Ovary (tissue), 7 donors: ENCODE measurements at regions not wholly inside any gene's neighbourhood (a gene's known extent, or its start where the extent isn't known, plus 50 kb on each side); places are given as distances from the start of the nearest gene placed in this dataset.

Experiments used
- DNase-seq, 5 donors: peaks; one replicate each; pipeline ENCODE4 v3.0.0-alpha.2; 2019 to 2020
- H3K27ac ChIP-seq, 2 donors: fragments of 200-600 bp; one replicate each; pipeline versions ENCODE4 v1.5.1 to v1.8.0; 2019 to 2022
- H3K27me3 ChIP-seq: fragments of 200-600 bp; one replicate; pipeline ENCODE4 v1.8.0; 2022
- H3K36me3 ChIP-seq: fragments of 200-600 bp; sonication (generic); one replicate; pipeline ENCODE4 v1.5.1; 2019
- H3K4me1 ChIP-seq: one replicate; pipeline ENCODE4 v1.8.1; 2013; ENCODE audit warnings: mild to moderate bottlenecking, moderate library complexity; ENCODE audit not compliant: insufficient read depth
- H3K4me3 ChIP-seq: fragments of 200-600 bp; sonication (generic); one replicate; pipeline ENCODE4 v1.5.1; 2017
- H3K9me3 ChIP-seq, 2 donors: fragments of 200-600 bp in 1 of 2; sonication (generic) in 1 of 2; one replicate each; pipeline versions ENCODE4 v1.5.1 to v1.8.1; 2013 to 2019; ENCODE audit warnings: mild to moderate bottlenecking in 1 of 2, moderate library complexity in 1 of 2
- CTCF ChIP-seq, 3 donors: fragments of 450-650 bp in 2 of 3; fragments of 200-600 bp in 1 of 3; IDR thresholded peaks; one replicate each; pipeline versions ENCODE4 v1.5.1 to v1.8.0; 2016 to 2022; ENCODE audit warnings: antibody characterized with exemption in 3 of 3, mild to moderate bottlenecking in 1 of 3
- EP300 ChIP-seq: sonication (generic); formaldehyde crosslinking; IDR thresholded peaks from one replicate; pipeline ENCODE4 v1.6.1; 2017; ENCODE audit warnings: antibody characterized with exemption
- POLR2A ChIP-seq: fragments of 450-650 bp; IDR thresholded peaks from one replicate; pipeline ENCODE4 v1.6.1; 2017; ENCODE audit warnings: antibody characterized with exemption, mild to moderate bottlenecking, moderate library complexity
- WGBS, 3 donors: extraction: QIAGEN DNeasy Blood & Tissue Kit in 1 of 3; methylation state at CpG; one replicate each; pipeline versions ENCODE4 v1.1.5 to v1.1.7; 2013 to 2017; 5-methylcytosine and 5-hydroxymethylcytosine counted together
- intact Hi-C, 4 donors: fragments of 100-400 bp; cut with DNase I; formaldehyde crosslinking; loops; one replicate each; pipeline versions ENCODE4 v1.11.0 to v1.15.1; 2022 to 2023
- donor health status: DM: no; HTN: no; CAD: no; lungs with moderate emphysema.
- donor health status: DM: no; HTN: no; CAD: no.
- donor health status: Bipolar disorder and iron deficiency.
- donor health status: DM: no; HTN: no; CAD: no.
- donor health status: DM: yes; HTN: yes; CAD: no.

DNA sequence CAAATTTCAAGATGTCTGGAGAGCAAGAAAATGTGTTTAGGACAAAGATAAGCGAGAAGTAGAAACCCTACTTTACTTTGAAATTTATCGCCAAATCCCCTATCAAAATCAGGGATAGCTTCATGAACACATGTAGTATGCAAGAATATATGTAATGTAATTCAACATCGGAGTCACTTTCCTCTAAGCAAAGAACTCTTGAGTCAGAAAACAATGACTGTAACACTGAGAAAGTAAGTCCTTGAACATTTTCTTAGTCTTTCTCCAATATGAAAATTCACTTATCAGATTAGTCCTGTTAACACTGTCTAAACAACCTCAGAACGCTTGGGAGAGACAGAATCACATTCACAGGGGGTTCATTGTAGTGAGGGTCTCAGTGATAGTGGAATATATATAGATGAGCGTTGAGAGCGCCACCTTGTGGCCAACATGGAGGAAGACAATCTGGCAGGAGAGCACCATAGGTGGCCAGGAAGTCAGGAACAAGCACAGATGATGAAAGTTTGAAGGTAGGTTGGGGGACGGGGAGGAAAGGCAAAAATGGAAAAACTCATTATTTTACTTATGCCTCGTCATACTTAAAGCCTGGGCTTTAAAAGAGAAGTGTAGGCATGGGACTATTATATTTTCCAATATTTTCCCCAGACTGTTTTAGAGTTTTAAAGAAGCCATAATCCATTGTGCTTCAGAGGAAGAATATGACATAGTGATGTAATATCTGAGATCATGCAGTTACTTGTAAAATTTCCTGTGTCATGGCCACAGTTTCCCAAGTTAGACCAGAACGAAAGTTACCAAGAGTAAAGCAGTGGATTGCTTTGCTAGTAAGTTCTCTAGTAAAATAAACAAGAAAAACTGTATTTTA, 115.5 kb upstream of the GNAI1 start:
- intact Hi-C loops = no loop called here
- H3K36me3 ChIP-seq = no peaks in the 10 kb centered on the region
- peak in 4 of 5 donors; percentile 11 to 45 (median 24) for DNase-seq
- 39 to 40% (median 39%) methylated on average over 9 of the region's 9 CpGs for WGBS, 3 donors
- no peaks in the 10 kb centered on the region for H3K27me3 ChIP-seq
- no peaks in the 10 kb centered on the region for H3K9me3 ChIP-seq
- H3K4me1 ChIP-seq = no peaks in the 10 kb centered on the region
- no peak overlapping the region for H3K4me3 ChIP-seq
- H3K27ac ChIP-seq = no peak overlapping the region
- TF ChIP-seq EP300 (no peak), CTCF (IDR thresholded peaks at IDR 0.05) (peak in 2 of 3 donors; percentile 19 to 27)

DNA sequence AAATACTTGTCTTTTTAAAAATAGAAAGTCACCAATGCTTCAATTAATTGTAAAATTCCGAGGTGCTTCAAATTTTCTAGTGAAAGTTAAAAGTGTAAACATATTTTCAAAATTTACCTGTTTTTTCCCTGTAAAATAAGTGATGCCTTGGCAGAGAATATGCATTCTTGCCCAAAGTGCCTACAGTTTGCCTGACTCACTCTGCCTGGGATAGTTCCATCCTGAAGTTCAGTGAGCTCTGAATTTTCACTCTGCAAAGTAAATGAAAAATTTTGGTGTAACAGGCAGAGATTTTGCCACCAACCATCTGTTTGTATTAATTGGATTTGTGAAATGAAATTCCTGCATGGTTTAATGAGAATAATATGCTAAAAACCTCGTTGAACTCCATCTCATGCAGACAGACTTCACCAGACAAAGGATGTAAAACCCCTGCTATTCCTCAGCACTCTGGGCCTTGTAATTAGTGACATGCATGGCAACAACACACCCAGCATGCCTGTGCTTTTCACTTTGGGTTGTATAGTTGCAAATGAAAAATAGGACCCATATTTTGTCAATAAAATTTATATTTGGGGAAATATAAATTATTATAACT, 117.4 kb upstream of the GNAI1 start:
- H3K27me3 ChIP-seq = no peaks in the 10 kb centered on the region
- intact Hi-C loops = no loop called here

DNA sequence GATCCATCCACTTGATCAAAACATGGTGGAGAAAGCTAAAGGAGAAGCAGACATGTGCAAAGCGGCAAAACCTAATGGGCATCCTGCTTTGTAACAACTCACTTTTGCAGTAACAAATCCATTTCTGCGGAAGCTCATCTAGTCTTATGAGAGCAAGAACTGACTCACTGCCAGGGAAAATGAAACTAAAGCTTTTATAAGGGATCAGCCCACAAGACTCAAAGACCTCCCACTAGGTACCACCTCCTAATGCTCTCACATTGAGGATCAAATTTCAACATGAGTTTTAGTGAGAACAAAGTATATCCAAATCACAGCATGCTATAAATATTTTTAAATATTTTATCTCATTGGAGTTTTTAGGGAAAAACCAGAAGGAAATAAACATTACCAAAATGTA, 120.1 kb upstream of the GNAI1 start:
- no peaks in the 10 kb centered on the region for H3K36me3 ChIP-seq
- H3K4me3 ChIP-seq = no peak overlapping the region
- intact Hi-C loops = no loop called here
- H3K27ac ChIP-seq = no peak overlapping the region
- H3K9me3 ChIP-seq = no peaks in the 10 kb centered on the region
- no peak for DNase-seq
- H3K27me3 ChIP-seq = no peaks in the 10 kb centered on the region
- WGBS, 3 donors = 74 to 85% (median 74%) methylated on average over 2 of the region's 2 CpGs
- H3K4me1 ChIP-seq = no peaks in the 10 kb centered on the region
- no peak for TF ChIP-seq POLR2A
- no peak for TF ChIP-seq EP300
- TF ChIP-seq CTCF (IDR thresholded peaks at IDR 0.05) = no peak

More for the DNA sequence above, 117.4 kb upstream of the GNAI1 start:
- 72 to 80% (median 78%) methylated on average over 2 of the region's 2 CpGs for WGBS, 3 donors
- no peak overlapping the region for H3K27ac ChIP-seq
- no peak overlapping the region for H3K4me3 ChIP-seq
- no peaks in the 10 kb centered on the region for H3K4me1 ChIP-seq
- no peaks in the 10 kb centered on the region for H3K9me3 ChIP-seq
- TF ChIP-seq EP300 (no peak), POLR2A (no peak), CTCF (IDR thresholded peaks at IDR 0.05) (no peak)
- H3K36me3 ChIP-seq = no peaks in the 10 kb centered on the region
- DNase-seq = no peak

- no peaks in the 10 kb centered on the region for H3K27me3 ChIP-seq
- no peaks in the 10 kb centered on the region for H3K36me3 ChIP-seq
- no peak for DNase-seq
- H3K4me3 ChIP-seq = no peak overlapping the region
- intact Hi-C loops = no loop called here
- no peak overlapping the region for H3K27ac ChIP-seq
- TF ChIP-seq EP300 (no peak), POLR2A (no peak), CTCF (IDR thresholded peaks at IDR 0.05) (no peak)
- 47 to 58% (median 55%) methylated on average over 1 of the region's 1 CpG for WGBS, 3 donors
- H3K4me1 ChIP-seq = no peaks in the 10 kb centered on the region
- no peaks in the 10 kb centered on the region for H3K9me3 ChIP-seq
Measured at GRCh38 chr7:80008039-80008438, 126.6 kb upstream of the GNAI1 start.
